ENCODE measurements at regions not wholly inside any gene's neighbourhood (a gene's known extent, or its start where the extent isn't known, plus 50 kb on each side); places are given as distances from the start of the nearest gene placed in this dataset.

DNA sequence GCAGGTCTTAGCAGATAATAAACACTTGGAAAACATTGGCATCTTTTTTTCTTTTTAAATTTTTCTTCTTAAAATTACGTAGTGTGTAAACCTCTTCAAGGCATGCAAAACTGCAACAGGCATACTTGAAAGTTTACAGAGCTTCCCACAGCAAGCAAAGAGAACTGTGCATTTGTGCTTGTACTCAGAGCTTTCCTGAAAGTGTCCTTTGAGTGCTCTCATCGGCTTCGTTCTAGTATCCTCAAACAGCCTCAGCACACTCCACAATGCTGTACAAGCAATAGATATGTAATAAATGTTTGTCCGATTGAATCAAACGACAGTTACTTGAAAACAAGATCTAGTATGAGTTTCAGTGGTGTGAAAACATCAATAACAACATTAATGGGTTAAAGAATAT is 227.5 kb downstream of the PAPSS1 start:
- TF ChIP-seq, protein P1, sequence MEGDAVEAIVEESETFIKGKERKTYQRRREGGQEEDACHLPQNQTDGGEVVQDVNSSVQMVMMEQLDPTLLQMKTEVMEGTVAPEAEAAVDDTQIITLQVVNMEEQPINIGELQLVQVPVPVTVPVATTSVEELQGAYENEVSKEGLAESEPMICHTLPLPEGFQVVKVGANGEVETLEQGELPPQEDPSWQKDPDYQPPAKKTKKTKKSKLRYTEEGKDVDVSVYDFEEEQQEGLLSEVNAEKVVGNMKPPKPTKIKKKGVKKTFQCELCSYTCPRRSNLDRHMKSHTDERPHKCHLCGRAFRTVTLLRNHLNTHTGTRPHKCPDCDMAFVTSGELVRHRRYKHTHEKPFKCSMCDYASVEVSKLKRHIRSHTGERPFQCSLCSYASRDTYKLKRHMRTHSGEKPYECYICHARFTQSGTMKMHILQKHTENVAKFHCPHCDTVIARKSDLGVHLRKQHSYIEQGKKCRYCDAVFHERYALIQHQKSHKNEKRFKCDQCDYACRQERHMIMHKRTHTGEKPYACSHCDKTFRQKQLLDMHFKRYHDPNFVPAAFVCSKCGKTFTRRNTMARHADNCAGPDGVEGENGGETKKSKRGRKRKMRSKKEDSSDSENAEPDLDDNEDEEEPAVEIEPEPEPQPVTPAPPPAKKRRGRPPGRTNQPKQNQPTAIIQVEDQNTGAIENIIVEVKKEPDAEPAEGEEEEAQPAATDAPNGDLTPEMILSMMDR (IDR thresholded peaks at IDR 0.05 in 8 of 11, conservative IDR thresholded peaks at IDR 0.05 in 3 of 11) = no peak
- no peak for TF ChIP-seq POLR2A (IDR thresholded peaks at IDR 0.05)
